Fibroblast of upper back skin (primary cell): ENCODE measurements at regions not wholly inside any gene's neighbourhood (a gene's known extent, or its start where the extent isn't known, plus 50 kb on each side); places are given as distances from the start of the nearest gene placed in this dataset.

Experiments used
- DNase-seq: peaks from one replicate; pipeline ENCODE4 v3.0.0-alpha.2; 2013

GRCh38 chr10:105857268-105858264 is 1216.5 kb downstream of the SORCS3 start:
- DNase-seq = no peak

- no peak for DNase-seq
Observed at GRCh38 chr10:105855791-105856190, 1214.7 kb downstream of the SORCS3 start.

- no peak for DNase-seq
Observed at GRCh38 chr10:105844676-105845570, 1203.8 kb downstream of the SORCS3 start.

GRCh38 chr10:105844241-105844640 is 1203.2 kb downstream of the SORCS3 start:
- DNase-seq = no peak

- no peak for DNase-seq
Observed at GRCh38 chr10:105843786-105844185, 1202.7 kb downstream of the SORCS3 start.

GRCh38 chr10:105840288-105840770 is 1199.2 kb downstream of the SORCS3 start:
- peak; percentile 45 for DNase-seq

GRCh38 chr10:105838392-105838791 is 1197.3 kb downstream of the SORCS3 start:
- no peak for DNase-seq

GRCh38 chr10:105837951-105838350 is 1196.9 kb downstream of the SORCS3 start:
- peak; percentile 19 for DNase-seq

GRCh38 chr10:105834261-105835059 is 1193.4 kb downstream of the SORCS3 start:
- DNase-seq = no peak

- DNase-seq = no peak
Observed at GRCh38 chr10:105827133-105827532, 1186.0 kb downstream of the SORCS3 start.

GRCh38 chr10:105807935-105808587 is 1167.0 kb downstream of the SORCS3 start:
- DNase-seq = no peak

- DNase-seq = no peak
Observed at GRCh38 chr10:105803206-105803605, 1162.1 kb downstream of the SORCS3 start.

- DNase-seq = peak; percentile 13
Observed at GRCh38 chr10:105800641-105801040, 1159.6 kb downstream of the SORCS3 start.

GRCh38 chr10:105798328-105798889 is 1157.3 kb downstream of the SORCS3 start:
- DNase-seq = no peak

GRCh38 chr10:105797234-105797890 is 1156.3 kb downstream of the SORCS3 start:
- peak; percentile 35 for DNase-seq

- DNase-seq = peak; percentile 35
Observed at GRCh38 chr10:105793071-105793470, 1152.0 kb downstream of the SORCS3 start.

- no peak for DNase-seq
Observed at GRCh38 chr10:105785721-105786120, 1144.6 kb downstream of the SORCS3 start.

GRCh38 chr10:105783936-105784483 is 1142.9 kb downstream of the SORCS3 start:
- no peak for DNase-seq

- no peak for DNase-seq
Observed at GRCh38 chr10:105774881-105775280, 1133.8 kb downstream of the SORCS3 start.

GRCh38 chr10:105774351-105774750 is 1133.3 kb downstream of the SORCS3 start:
- no peak for DNase-seq
